ENCODE measurements at regions not wholly inside any gene's neighbourhood (a gene's known extent, or its start where the extent isn't known, plus 50 kb on each side); places are given as distances from the start of the nearest gene placed in this dataset.

- TF ChIP-seq CTCF (IDR thresholded peaks at IDR 0.05; ENCODE audit: extremely low read depth, insufficient read depth, missing control alignments) = no peak
- DNase-seq (ENCODE audit: low spot score) = no peak
- in situ Hi-C loops (cut with MboI; ENCODE audit: low pct_unique_long_range_greater_than_20kb, low sequenced_read_pairs, unreplicated experiment) = loop anchor here (25.0 kb wide), 1 partner anchor 288 kb away; no protein-coding TSS in a partner anchor
Measured at GRCh38 chr5:97525780-97526179, 342.7 kb upstream of the RIOK2 start.

GRCh38 chr5:97528941-97529340 is 345.9 kb upstream of the RIOK2 start:
- no peak for TF ChIP-seq CTCF (IDR thresholded peaks at IDR 0.05; ENCODE audit: extremely low read depth, insufficient read depth, missing control alignments)
- in situ Hi-C loops (cut with MboI; ENCODE audit: low pct_unique_long_range_greater_than_20kb, low sequenced_read_pairs, unreplicated experiment) = loop anchor here (25.0 kb wide), 1 partner anchor 292 kb away; no protein-coding TSS in a partner anchor
- no peak for DNase-seq (ENCODE audit: low spot score)

- in situ Hi-C loops (cut with MboI; ENCODE audit: low pct_unique_long_range_greater_than_20kb, low sequenced_read_pairs, unreplicated experiment) = loop anchor here (25.0 kb wide), 1 partner anchor 292 kb away; no protein-coding TSS in a partner anchor
- DNase-seq (ENCODE audit: low spot score) = no peak
- no peak for TF ChIP-seq CTCF (IDR thresholded peaks at IDR 0.05; ENCODE audit: extremely low read depth, insufficient read depth, missing control alignments)
Measured at GRCh38 chr5:97529354-97529985, 346.4 kb upstream of the RIOK2 start.

GRCh38 chr5:97531549-97531948 is 348.5 kb upstream of the RIOK2 start:
- no peak for TF ChIP-seq CTCF (IDR thresholded peaks at IDR 0.05; ENCODE audit: extremely low read depth, insufficient read depth, missing control alignments)
- DNase-seq (ENCODE audit: low spot score) = no peak
- in situ Hi-C loops (cut with MboI; ENCODE audit: low pct_unique_long_range_greater_than_20kb, low sequenced_read_pairs, unreplicated experiment) = loop anchor here (25.0 kb wide), 1 partner anchor 294 kb away; no protein-coding TSS in a partner anchor

GRCh38 chr5:97534166-97534565 is 351.1 kb upstream of the RIOK2 start:
- TF ChIP-seq CTCF (IDR thresholded peaks at IDR 0.05; ENCODE audit: extremely low read depth, insufficient read depth, missing control alignments) = peak; percentile 65
- in situ Hi-C loops (cut with MboI; ENCODE audit: low pct_unique_long_range_greater_than_20kb, low sequenced_read_pairs, unreplicated experiment) = loop anchor here (25.0 kb wide), 1 partner anchor 297 kb away; no protein-coding TSS in a partner anchor
- DNase-seq (ENCODE audit: low spot score) = peak; percentile 59

- TF ChIP-seq CTCF (IDR thresholded peaks at IDR 0.05; ENCODE audit: extremely low read depth, insufficient read depth, missing control alignments) = no peak
- in situ Hi-C loops (cut with MboI; ENCODE audit: low pct_unique_long_range_greater_than_20kb, low sequenced_read_pairs, unreplicated experiment) = loop anchor here (25.0 kb wide), 1 partner anchor 299 kb away; no protein-coding TSS in a partner anchor
- no peak for DNase-seq (ENCODE audit: low spot score)
Measured at GRCh38 chr5:97536683-97537082, 353.6 kb upstream of the RIOK2 start.

Measured in GM13977 (cell line).